ENCODE measurements at regions not wholly inside any gene's neighbourhood (a gene's known extent, or its start where the extent isn't known, plus 50 kb on each side); places are given as distances from the start of the nearest gene placed in this dataset.

- Histone ChIP-seq H3K36me3 (no peaks in the 10 kb centered on the region), H3K4me3 (no peak overlapping the region), H3K27me3 (no peaks in the 10 kb centered on the region), H3K9me3 (no peaks in the 10 kb centered on the region), H3K4me1 (peaks cover 0 to 3% of the 10 kb centered on the region in 2 donors), H3K27ac (no peak overlapping the region)
- TF ChIP-seq, protein P1, sequence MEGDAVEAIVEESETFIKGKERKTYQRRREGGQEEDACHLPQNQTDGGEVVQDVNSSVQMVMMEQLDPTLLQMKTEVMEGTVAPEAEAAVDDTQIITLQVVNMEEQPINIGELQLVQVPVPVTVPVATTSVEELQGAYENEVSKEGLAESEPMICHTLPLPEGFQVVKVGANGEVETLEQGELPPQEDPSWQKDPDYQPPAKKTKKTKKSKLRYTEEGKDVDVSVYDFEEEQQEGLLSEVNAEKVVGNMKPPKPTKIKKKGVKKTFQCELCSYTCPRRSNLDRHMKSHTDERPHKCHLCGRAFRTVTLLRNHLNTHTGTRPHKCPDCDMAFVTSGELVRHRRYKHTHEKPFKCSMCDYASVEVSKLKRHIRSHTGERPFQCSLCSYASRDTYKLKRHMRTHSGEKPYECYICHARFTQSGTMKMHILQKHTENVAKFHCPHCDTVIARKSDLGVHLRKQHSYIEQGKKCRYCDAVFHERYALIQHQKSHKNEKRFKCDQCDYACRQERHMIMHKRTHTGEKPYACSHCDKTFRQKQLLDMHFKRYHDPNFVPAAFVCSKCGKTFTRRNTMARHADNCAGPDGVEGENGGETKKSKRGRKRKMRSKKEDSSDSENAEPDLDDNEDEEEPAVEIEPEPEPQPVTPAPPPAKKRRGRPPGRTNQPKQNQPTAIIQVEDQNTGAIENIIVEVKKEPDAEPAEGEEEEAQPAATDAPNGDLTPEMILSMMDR (IDR thresholded peaks at IDR 0.05) = no peak
- DNase-seq (no peak), ATAC-seq (no peak)
- intact Hi-C loops (cut with DNase I) = loop anchor here in 1 of 2 donors (10.0 kb wide), 1 partner anchor 393 kb away; no protein-coding TSS in a partner anchor
These were observed 150.1 kb upstream of the CTAGE1 start for GRCh38 chr18:22567794-22568193.

GRCh38 chr18:22570492-22570891, 152.8 kb upstream of the CTAGE1 start:
- ATAC-seq (no peak), DNase-seq (no peak)
- no peak overlapping the region for H3K27ac ChIP-seq
- H3K27me3 ChIP-seq = no peaks in the 10 kb centered on the region
- no peaks in the 10 kb centered on the region for H3K9me3 ChIP-seq
- TF ChIP-seq, protein P1 (IDR thresholded peaks at IDR 0.05) = no peak
- no peak overlapping the region for H3K4me3 ChIP-seq
- intact Hi-C loops (cut with DNase I) = no loop called here
- no peaks in the 10 kb centered on the region for H3K36me3 ChIP-seq
- H3K4me1 ChIP-seq = no peaks in the 10 kb centered on the region

DNA sequence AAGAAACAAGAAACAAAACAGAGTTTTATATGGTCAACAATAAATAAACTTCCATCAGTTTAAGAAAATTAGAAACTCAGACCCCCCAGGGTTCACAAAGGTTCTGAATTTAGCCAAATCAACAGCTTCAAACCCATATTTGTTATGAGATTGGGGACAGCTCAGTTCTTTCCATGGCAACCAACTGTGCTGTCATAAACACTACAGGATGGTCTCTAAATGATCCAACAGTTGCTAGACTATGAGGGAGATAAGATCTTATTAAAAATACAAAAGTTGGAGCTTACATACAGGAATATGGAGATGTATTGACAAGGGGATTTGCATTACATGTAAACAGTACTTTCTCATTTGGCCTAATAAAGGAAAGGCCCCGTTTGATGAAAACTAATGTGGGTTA, 154.6 kb upstream of the CTAGE1 start:
- DNase-seq = peak in 1 of 4 donors; percentile 47
- no peaks in the 10 kb centered on the region for H3K27me3 ChIP-seq
- intact Hi-C loops (cut with DNase I) = no loop called here
- ATAC-seq = no peak
- TF ChIP-seq, protein P1 (IDR thresholded peaks at IDR 0.05) = no peak
- no peaks in the 10 kb centered on the region for H3K9me3 ChIP-seq
- no peaks in the 10 kb centered on the region for H3K36me3 ChIP-seq
- H3K4me3 ChIP-seq = no peak overlapping the region
- no peaks in the 10 kb centered on the region for H3K4me1 ChIP-seq
- no peak overlapping the region for H3K27ac ChIP-seq

- H3K4me3 ChIP-seq = no peak overlapping the region
- H3K36me3 ChIP-seq = no peaks in the 10 kb centered on the region
- H3K9me3 ChIP-seq = no peaks in the 10 kb centered on the region
- TF ChIP-seq, protein P1 (IDR thresholded peaks at IDR 0.05) = no peak
- intact Hi-C loops (cut with DNase I) = no loop called here
- no peak overlapping the region for H3K27ac ChIP-seq
- DNase-seq (no peak), ATAC-seq (no peak)
- H3K4me1 ChIP-seq = no peaks in the 10 kb centered on the region
- H3K27me3 ChIP-seq = no peaks in the 10 kb centered on the region
These were observed 161.6 kb upstream of the CTAGE1 start for GRCh38 chr18:22579271-22579670.

- no peaks in the 10 kb centered on the region for H3K27me3 ChIP-seq
- H3K36me3 ChIP-seq = no peaks in the 10 kb centered on the region
- H3K4me3 ChIP-seq = no peak overlapping the region
- DNase-seq (no peak), ATAC-seq (no peak)
- no peaks in the 10 kb centered on the region for H3K4me1 ChIP-seq
- H3K27ac ChIP-seq = no peak overlapping the region
- intact Hi-C loops (cut with DNase I) = no loop called here
- TF ChIP-seq, protein P1 (IDR thresholded peaks at IDR 0.05) = no peak
- H3K9me3 ChIP-seq = no peaks in the 10 kb centered on the region
These were observed 167.6 kb upstream of the CTAGE1 start for GRCh38 chr18:22585333-22585732.
